ENCODE measurements at regions not wholly inside any gene's neighbourhood (a gene's known extent, or its start where the extent isn't known, plus 50 kb on each side); places are given as distances from the start of the nearest gene placed in this dataset.

DNA sequence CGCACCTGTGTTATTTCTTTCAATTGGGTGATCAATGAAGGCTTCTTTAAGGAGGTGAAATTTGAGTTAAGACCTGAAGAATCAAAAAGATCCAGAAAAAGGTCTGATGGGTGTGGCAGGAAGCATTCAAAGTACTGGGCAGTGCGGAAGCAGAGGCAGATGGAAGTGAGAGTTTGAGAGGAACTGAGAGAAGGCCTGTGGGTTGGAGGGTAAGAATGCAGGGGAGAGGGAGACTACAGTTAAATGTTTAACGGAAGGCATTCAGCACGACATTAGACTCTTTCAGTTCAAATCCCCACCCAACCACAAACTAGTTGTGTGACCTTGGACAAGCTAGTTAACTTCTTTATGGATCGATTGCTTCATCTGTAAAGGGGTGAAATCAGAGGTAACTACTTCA is 50.5 kb upstream of the GCM1 start:
- Histone ChIP-seq H3K9me1 (replicated peaks; ENCODE audit: control insufficient read depth, extremely low read depth, insufficient read depth, low read length) (no peaks in the 10 kb centered on the region), H3K36me3 (ENCODE audit: control insufficient read depth in 2 of 2, extremely low read depth in 1 of 2, insufficient read depth in 2 of 2, low read length in 2 of 2) (no peaks in the 10 kb centered on the region), H3K4me3 (replicated peaks in 1 of 3; ENCODE audit: insufficient read depth in 1 of 3, low read depth in 1 of 3, low read length in 3 of 3) (no peak overlapping the region), H3K4me2 (ENCODE audit: insufficient read depth, low read length) (no peak overlapping the region), H4K20me1 (replicated peaks; ENCODE audit: control insufficient read depth, extremely low read depth, insufficient read depth, low read length) (no peaks in the 10 kb centered on the region), H3K27ac (ENCODE audit: insufficient read depth, low read depth, low read length) (no peak overlapping the region), H3K27me3 (ENCODE audit: control insufficient read depth in 2 of 2, insufficient read depth in 2 of 2, low read length in 2 of 2) (peaks cover 0 to 2% of the 10 kb centered on the region in 2 experiments), H3K9ac (replicated peaks; ENCODE audit: extremely low read depth, insufficient read depth, low read length) (no peak overlapping the region), H3K79me2 (ENCODE audit: control insufficient read depth, insufficient read depth, low read length) (no peaks in the 10 kb centered on the region), H2AFZ (ENCODE audit: low read depth, low read length) (no peak overlapping the region), H3K9me3 (replicated peaks; ENCODE audit: control insufficient read depth, insufficient read depth, low read length) (no peaks in the 10 kb centered on the region), H3K4me1 (ENCODE audit: control insufficient read depth, extremely low read depth, insufficient read depth, low read length) (no peaks in the 10 kb centered on the region)
- CTCF ChIA-PET: no interaction called here
- POLR2A ChIA-PET: no interaction called here
- DNase-seq (ENCODE audit: low read depth, low spot score): no peak
- intact Hi-C loops (cut with micrococcal nuclease) (no loop called here), dilution Hi-C loops (cut with MboI; ENCODE audit: extremely low pct_ligation_motif_present, low sequenced_read_pairs) (no loop called here)
- no TSS peak for BruUV-seq (replicated peaks)
- TF ChIP-seq POLR2A (IDR thresholded peaks at IDR 0.05; ENCODE audit: low read depth, low read length) (no peak), POLR2AphosphoS5 (IDR thresholded peaks at IDR 0.05; ENCODE audit: insufficient read depth, low read depth, low read length) (no peak), MYC (IDR thresholded peaks at IDR 0.05; ENCODE audit: low read depth, low read length) (no peak), EZH2 (IDR thresholded peaks at IDR 0.05; ENCODE audit: borderline replicate concordance, low read depth, low read length, severe bottlenecking) (no peak), GATA2 (IDR thresholded peaks at IDR 0.05; ENCODE audit: insufficient read depth, insufficient read length, low read depth, low read length) (no peak), JUN (IDR thresholded peaks at IDR 0.05; ENCODE audit: borderline replicate concordance, insufficient read depth, insufficient read length, low read depth) (no peak), FOS (IDR thresholded peaks at IDR 0.05; ENCODE audit: borderline replicate concordance, insufficient read depth, low read length) (no peak)
- TF ChIP-seq, protein P1, sequence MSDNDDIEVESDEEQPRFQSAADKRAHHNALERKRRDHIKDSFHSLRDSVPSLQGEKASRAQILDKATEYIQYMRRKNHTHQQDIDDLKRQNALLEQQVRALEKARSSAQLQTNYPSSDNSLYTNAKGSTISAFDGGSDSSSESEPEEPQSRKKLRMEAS (IDR thresholded peaks at IDR 0.05; ENCODE audit: insufficient read depth, insufficient read length): no peak
- TF ChIP-seq, protein P2, sequence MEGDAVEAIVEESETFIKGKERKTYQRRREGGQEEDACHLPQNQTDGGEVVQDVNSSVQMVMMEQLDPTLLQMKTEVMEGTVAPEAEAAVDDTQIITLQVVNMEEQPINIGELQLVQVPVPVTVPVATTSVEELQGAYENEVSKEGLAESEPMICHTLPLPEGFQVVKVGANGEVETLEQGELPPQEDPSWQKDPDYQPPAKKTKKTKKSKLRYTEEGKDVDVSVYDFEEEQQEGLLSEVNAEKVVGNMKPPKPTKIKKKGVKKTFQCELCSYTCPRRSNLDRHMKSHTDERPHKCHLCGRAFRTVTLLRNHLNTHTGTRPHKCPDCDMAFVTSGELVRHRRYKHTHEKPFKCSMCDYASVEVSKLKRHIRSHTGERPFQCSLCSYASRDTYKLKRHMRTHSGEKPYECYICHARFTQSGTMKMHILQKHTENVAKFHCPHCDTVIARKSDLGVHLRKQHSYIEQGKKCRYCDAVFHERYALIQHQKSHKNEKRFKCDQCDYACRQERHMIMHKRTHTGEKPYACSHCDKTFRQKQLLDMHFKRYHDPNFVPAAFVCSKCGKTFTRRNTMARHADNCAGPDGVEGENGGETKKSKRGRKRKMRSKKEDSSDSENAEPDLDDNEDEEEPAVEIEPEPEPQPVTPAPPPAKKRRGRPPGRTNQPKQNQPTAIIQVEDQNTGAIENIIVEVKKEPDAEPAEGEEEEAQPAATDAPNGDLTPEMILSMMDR (IDR thresholded peaks at IDR 0.05; ENCODE audit: extremely low read depth in 1 of 2, insufficient read depth in 1 of 2, low read depth in 1 of 2, low read length in 2 of 2): no peak
- no peak for FAIRE-seq

All from endothelial cell of umbilical vein (primary cell).